ENCODE measurements at regions not wholly inside any gene's neighbourhood (a gene's known extent, or its start where the extent isn't known, plus 50 kb on each side); places are given as distances from the start of the nearest gene placed in this dataset.

- no peak for DNase-seq (ENCODE audit: low read depth)
Observed at GRCh38 chr12:98351089-98351488, 164.3 kb upstream of the TMPO start.

- no peak for DNase-seq (ENCODE audit: low read depth)
Observed at GRCh38 chr12:98351784-98352183, 163.6 kb upstream of the TMPO start.

- no peak for DNase-seq (ENCODE audit: low read depth)
Observed at GRCh38 chr12:98352218-98352811, 163.1 kb upstream of the TMPO start.

- no peak for DNase-seq (ENCODE audit: low read depth)
Observed at GRCh38 chr12:98352835-98353234, 162.6 kb upstream of the TMPO start.

- no peak for DNase-seq (ENCODE audit: low read depth)
Observed at GRCh38 chr12:98354520-98355035, 160.8 kb upstream of the TMPO start.

- no peak for DNase-seq (ENCODE audit: low read depth)
Observed at GRCh38 chr12:98355322-98355721, 160.1 kb upstream of the TMPO start.

- no peak for DNase-seq (ENCODE audit: low read depth)
Observed at GRCh38 chr12:98355933-98356332, 159.5 kb upstream of the TMPO start.

- no peak for DNase-seq (ENCODE audit: low read depth)
Observed at GRCh38 chr12:98358144-98358543, 157.2 kb upstream of the TMPO start.

GRCh38 chr12:98359856-98360255 lies 155.5 kb upstream of the TMPO start:
- no peak for DNase-seq (ENCODE audit: low read depth)

GRCh38 chr12:98360401-98360800 lies 155.0 kb upstream of the TMPO start:
- no peak for DNase-seq (ENCODE audit: low read depth)

- no peak for DNase-seq (ENCODE audit: low read depth)
Observed at GRCh38 chr12:98369581-98369980, 145.8 kb upstream of the TMPO start.

GRCh38 chr12:98370976-98371375 lies 144.4 kb upstream of the TMPO start:
- no peak for DNase-seq (ENCODE audit: low read depth)

GRCh38 chr12:98371419-98371818 lies 144.0 kb upstream of the TMPO start:
- DNase-seq (ENCODE audit: low read depth): no peak

GRCh38 chr12:98372340-98373024 lies 142.9 kb upstream of the TMPO start:
- no peak for DNase-seq (ENCODE audit: low read depth)

GRCh38 chr12:98373025-98373554 lies 142.3 kb upstream of the TMPO start:
- peak; percentile 15 for DNase-seq (ENCODE audit: low read depth)

GRCh38 chr12:98374007-98374406 lies 141.4 kb upstream of the TMPO start:
- DNase-seq (ENCODE audit: low read depth): no peak

- DNase-seq (ENCODE audit: low read depth): no peak
Observed at GRCh38 chr12:98379106-98379505, 136.3 kb upstream of the TMPO start.

GRCh38 chr12:98385641-98386040 lies 129.7 kb upstream of the TMPO start:
- DNase-seq (ENCODE audit: low read depth): no peak

GRCh38 chr12:98387444-98387843 lies 127.9 kb upstream of the TMPO start:
- no peak for DNase-seq (ENCODE audit: low read depth)

- DNase-seq (ENCODE audit: low read depth): no peak
Observed at GRCh38 chr12:98388126-98388525, 127.3 kb upstream of the TMPO start.

GRCh38 chr12:98389593-98389992 lies 125.8 kb upstream of the TMPO start:
- no peak for DNase-seq (ENCODE audit: low read depth)

GRCh38 chr12:98397323-98398105 lies 117.9 kb upstream of the TMPO start:
- peak; percentile 61 for DNase-seq (ENCODE audit: low read depth)

- no peak for DNase-seq (ENCODE audit: low read depth)
Observed at GRCh38 chr12:98399532-98399931, 115.9 kb upstream of the TMPO start.

Data from fibroblast of gingiva (primary cell).